ENCODE measurements at regions not wholly inside any gene's neighbourhood (a gene's known extent, or its start where the extent isn't known, plus 50 kb on each side); places are given as distances from the start of the nearest gene placed in this dataset.

DNA sequence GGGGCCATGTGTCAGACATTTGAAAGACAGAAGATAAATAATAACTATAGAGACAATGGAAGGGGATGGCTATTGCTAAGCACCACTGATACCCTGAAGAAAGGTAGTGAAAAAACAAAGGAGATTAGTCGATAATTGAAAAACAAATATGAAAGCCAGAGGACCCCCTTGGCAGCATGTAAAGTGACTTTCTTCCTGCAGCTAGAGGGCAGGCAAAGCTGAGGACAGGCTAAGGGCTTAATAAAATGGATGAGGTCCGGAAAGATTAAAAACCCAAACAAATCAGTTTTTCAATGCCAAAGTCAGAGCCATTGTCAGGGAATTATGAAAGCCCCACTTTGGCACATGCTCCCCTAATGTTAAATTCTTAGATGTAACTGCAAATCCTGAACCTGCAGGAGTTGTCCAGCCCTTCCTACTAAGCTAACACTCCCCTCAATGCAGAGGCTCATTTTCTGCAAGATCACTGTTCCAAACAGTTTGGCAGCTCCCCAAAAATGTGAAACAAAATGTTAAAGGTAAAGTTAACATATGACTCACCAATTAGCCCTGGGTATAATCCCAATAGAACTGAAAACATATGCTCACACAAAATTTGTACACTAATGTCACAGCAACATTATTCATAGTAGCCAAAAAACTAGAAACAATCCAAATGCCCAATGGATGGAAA, 1177.9 kb downstream of the GRIK2 start:
- WGBS, 2 donors, result 66 to 73% methylated on average over 2 of the region's 2 CpGs
- intact Hi-C loops (cut with DNase I), result no loop called here

GRCh38 chr6:102562713-102563112, 1169.2 kb downstream of the GRIK2 start:
- no peak overlapping the region for H3K27ac ChIP-seq (ENCODE audit: low read depth in 1 of 2, low read length in 2 of 2)
- H3K27me3 ChIP-seq (ENCODE audit: control insufficient read depth in 1 of 2, insufficient read depth in 2 of 2, low read length in 1 of 2), result no peaks in the 10 kb centered on the region
- ATAC-seq (ENCODE audit: low FRiP score) (no peak), DNase-seq (no peak)
- H3K9me3 ChIP-seq (ENCODE audit: control insufficient read depth, low read length), result no peaks in the 10 kb centered on the region
- no peaks in the 10 kb centered on the region for H3K4me1 ChIP-seq (ENCODE audit: control insufficient read depth in 1 of 2, insufficient read depth in 2 of 2, low read length in 2 of 2)
- 0 to 1% methylated on average over 1 of the region's 1 CpG for WGBS, 2 donors
- no peaks in the 10 kb centered on the region for H3K36me3 ChIP-seq (ENCODE audit: control insufficient read depth in 1 of 2, insufficient read depth in 2 of 2, low read length in 1 of 2)
- no peak overlapping the region for H3K4me3 ChIP-seq (ENCODE audit: low read length in 2 of 2)
- intact Hi-C loops (cut with DNase I), result no loop called here

More for the DNA sequence above, 1177.9 kb downstream of the GRIK2 start:
- H3K4me3 ChIP-seq (ENCODE audit: low read length in 2 of 2), result no peak overlapping the region
- no peaks in the 10 kb centered on the region for H3K9me3 ChIP-seq (ENCODE audit: control insufficient read depth, low read length)
- no peaks in the 10 kb centered on the region for H3K27me3 ChIP-seq (ENCODE audit: control insufficient read depth in 1 of 2, insufficient read depth in 2 of 2, low read length in 1 of 2)
- no peaks in the 10 kb centered on the region for H3K4me1 ChIP-seq (ENCODE audit: control insufficient read depth in 1 of 2, insufficient read depth in 2 of 2, low read length in 2 of 2)
- no peak for DNase-seq
- no peak overlapping the region for H3K27ac ChIP-seq (ENCODE audit: low read depth in 1 of 2, low read length in 2 of 2)
- H3K36me3 ChIP-seq (ENCODE audit: control insufficient read depth in 1 of 2, insufficient read depth in 2 of 2, low read length in 1 of 2), result no peaks in the 10 kb centered on the region
- no peak for ATAC-seq (ENCODE audit: low FRiP score)

DNA sequence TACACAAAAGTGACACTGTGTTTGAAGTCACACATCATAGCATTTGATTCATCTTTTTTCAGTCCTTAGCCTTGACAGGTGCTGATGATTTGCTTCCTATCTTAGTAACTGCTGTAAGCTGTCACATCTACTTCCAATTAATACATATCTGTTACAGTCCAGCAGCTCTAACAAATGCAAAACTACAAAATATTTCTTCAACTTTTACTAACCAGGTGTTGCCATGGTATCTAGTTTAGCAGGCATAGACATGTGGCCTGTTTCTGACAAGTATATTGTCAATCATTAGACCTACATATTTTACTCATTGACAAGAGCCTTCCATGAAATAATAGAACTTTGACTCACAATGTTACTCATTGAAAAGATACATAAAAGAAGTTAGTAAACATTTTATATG, 1159.7 kb downstream of the GRIK2 start:
- no peak for ATAC-seq (ENCODE audit: low FRiP score)
- Histone ChIP-seq H3K4me3 (ENCODE audit: low read length in 2 of 2) (no peak overlapping the region), H3K36me3 (ENCODE audit: control insufficient read depth in 1 of 2, insufficient read depth in 2 of 2, low read length in 1 of 2) (no peaks in the 10 kb centered on the region), H3K4me1 (ENCODE audit: control insufficient read depth in 1 of 2, insufficient read depth in 2 of 2, low read length in 2 of 2) (no peaks in the 10 kb centered on the region), H3K27ac (ENCODE audit: low read depth in 1 of 2, low read length in 2 of 2) (no peak overlapping the region), H3K27me3 (ENCODE audit: control insufficient read depth in 1 of 2, insufficient read depth in 2 of 2, low read length in 1 of 2) (no peaks in the 10 kb centered on the region), H3K9me3 (ENCODE audit: control insufficient read depth, low read length) (no peaks in the 10 kb centered on the region)
- no peak for DNase-seq
- intact Hi-C loops (cut with DNase I), result no loop called here

GRCh38 chr6:102549221-102549874, 1155.8 kb downstream of the GRIK2 start:
- 60 to 62% methylated on average over 6 of the region's 6 CpGs for WGBS, 2 donors
- DNase-seq, result no peak
- H3K4me3 ChIP-seq (ENCODE audit: low read length in 2 of 2), result no peak overlapping the region
- H3K9me3 ChIP-seq (ENCODE audit: control insufficient read depth, low read length), result no peaks in the 10 kb centered on the region
- H3K27me3 ChIP-seq (ENCODE audit: control insufficient read depth in 1 of 2, insufficient read depth in 2 of 2, low read length in 1 of 2), result no peaks in the 10 kb centered on the region
- no peak for ATAC-seq (ENCODE audit: low FRiP score)
- H3K4me1 ChIP-seq (ENCODE audit: control insufficient read depth in 1 of 2, insufficient read depth in 2 of 2, low read length in 2 of 2), result no peaks in the 10 kb centered on the region
- no peaks in the 10 kb centered on the region for H3K36me3 ChIP-seq (ENCODE audit: control insufficient read depth in 1 of 2, insufficient read depth in 2 of 2, low read length in 1 of 2)
- intact Hi-C loops (cut with DNase I), result no loop called here
- H3K27ac ChIP-seq (ENCODE audit: low read depth in 1 of 2, low read length in 2 of 2), result no peak overlapping the region

DNA sequence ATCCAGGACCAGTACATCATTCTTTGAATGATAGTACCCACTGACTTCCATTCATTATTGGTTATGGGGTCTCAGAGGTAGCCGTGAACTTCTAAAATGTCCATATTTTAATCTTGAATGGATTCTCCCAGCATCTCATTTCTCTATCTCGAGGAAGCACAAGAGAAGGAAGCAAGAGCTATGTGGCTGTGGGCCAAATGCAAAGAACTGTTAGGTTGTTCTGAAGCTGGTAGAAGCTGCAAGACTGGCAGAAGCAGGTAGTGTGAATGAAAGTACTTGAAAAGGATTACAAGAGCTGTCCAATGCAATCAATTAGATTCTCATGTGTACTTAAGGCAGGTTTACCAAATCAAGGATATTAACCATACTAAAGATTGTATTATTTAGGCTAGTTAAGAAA, 1131.8 kb downstream of the GRIK2 start:
- Histone ChIP-seq H3K27ac (ENCODE audit: low read depth in 1 of 2, low read length in 2 of 2) (no peak overlapping the region), H3K4me3 (ENCODE audit: low read length in 2 of 2) (no peak overlapping the region), H3K27me3 (ENCODE audit: control insufficient read depth in 1 of 2, insufficient read depth in 2 of 2, low read length in 1 of 2) (no peaks in the 10 kb centered on the region), H3K4me1 (ENCODE audit: control insufficient read depth in 1 of 2, insufficient read depth in 2 of 2, low read length in 2 of 2) (no peaks in the 10 kb centered on the region), H3K9me3 (ENCODE audit: control insufficient read depth, low read length) (no peaks in the 10 kb centered on the region), H3K36me3 (ENCODE audit: control insufficient read depth in 1 of 2, insufficient read depth in 2 of 2, low read length in 1 of 2) (no peaks in the 10 kb centered on the region)
- no peak for DNase-seq
- intact Hi-C loops (cut with DNase I), result no loop called here
- ATAC-seq (ENCODE audit: low FRiP score), result no peak
- WGBS, 2 donors, result 58 to 72% methylated on average over 2 of the region's 2 CpGs

GRCh38 chr6:102520966-102521365, 1127.5 kb downstream of the GRIK2 start:
- H3K27me3 ChIP-seq (ENCODE audit: control insufficient read depth in 1 of 2, insufficient read depth in 2 of 2, low read length in 1 of 2), result no peaks in the 10 kb centered on the region
- WGBS, 2 donors, result 79 to 80% methylated on average over 2 of the region's 2 CpGs
- intact Hi-C loops (cut with DNase I), result no loop called here

GRCh38 chr6:102517506-102517905, 1124.0 kb downstream of the GRIK2 start:
- DNase-seq, result no peak
- Histone ChIP-seq H3K4me3 (ENCODE audit: low read length in 2 of 2) (no peak overlapping the region), H3K36me3 (ENCODE audit: control insufficient read depth in 1 of 2, insufficient read depth in 2 of 2, low read length in 1 of 2) (no peaks in the 10 kb centered on the region), H3K4me1 (ENCODE audit: control insufficient read depth in 1 of 2, insufficient read depth in 2 of 2, low read length in 2 of 2) (no peaks in the 10 kb centered on the region), H3K27ac (ENCODE audit: low read depth in 1 of 2, low read length in 2 of 2) (no peak overlapping the region), H3K27me3 (ENCODE audit: control insufficient read depth in 1 of 2, insufficient read depth in 2 of 2, low read length in 1 of 2) (no peaks in the 10 kb centered on the region), H3K9me3 (ENCODE audit: control insufficient read depth, low read length) (no peaks in the 10 kb centered on the region)
- 53 to 60% methylated on average over 3 of the region's 3 CpGs for WGBS, 2 donors
- intact Hi-C loops (cut with DNase I), result no loop called here
- ATAC-seq (ENCODE audit: low FRiP score), result no peak

More at GRCh38 chr6:102520966-102521365, 1127.5 kb downstream of the GRIK2 start:
- Histone ChIP-seq H3K9me3 (ENCODE audit: control insufficient read depth, low read length) (no peaks in the 10 kb centered on the region), H3K36me3 (ENCODE audit: control insufficient read depth in 1 of 2, insufficient read depth in 2 of 2, low read length in 1 of 2) (no peaks in the 10 kb centered on the region), H3K27ac (ENCODE audit: low read depth in 1 of 2, low read length in 2 of 2) (no peak overlapping the region), H3K4me3 (ENCODE audit: low read length in 2 of 2) (no peak overlapping the region), H3K4me1 (ENCODE audit: control insufficient read depth in 1 of 2, insufficient read depth in 2 of 2, low read length in 2 of 2) (no peaks in the 10 kb centered on the region)
- DNase-seq, result no peak
- ATAC-seq (ENCODE audit: low FRiP score), result no peak

GRCh38 chr6:102501615-102502014, 1108.1 kb downstream of the GRIK2 start:
- DNase-seq (no peak), ATAC-seq (ENCODE audit: low FRiP score) (no peak)
- Histone ChIP-seq H3K4me3 (ENCODE audit: low read length in 2 of 2) (no peak overlapping the region), H3K27me3 (ENCODE audit: control insufficient read depth in 1 of 2, insufficient read depth in 2 of 2, low read length in 1 of 2) (no peaks in the 10 kb centered on the region), H3K27ac (ENCODE audit: low read depth in 1 of 2, low read length in 2 of 2) (no peak overlapping the region), H3K4me1 (ENCODE audit: control insufficient read depth in 1 of 2, insufficient read depth in 2 of 2, low read length in 2 of 2) (no peaks in the 10 kb centered on the region), H3K9me3 (ENCODE audit: control insufficient read depth, low read length) (no peaks in the 10 kb centered on the region), H3K36me3 (ENCODE audit: control insufficient read depth in 1 of 2, insufficient read depth in 2 of 2, low read length in 1 of 2) (no peaks in the 10 kb centered on the region)
- intact Hi-C loops (cut with DNase I), result no loop called here
- 64 to 72% methylated on average over 1 of the region's 1 CpG for WGBS, 2 donors

DNA sequence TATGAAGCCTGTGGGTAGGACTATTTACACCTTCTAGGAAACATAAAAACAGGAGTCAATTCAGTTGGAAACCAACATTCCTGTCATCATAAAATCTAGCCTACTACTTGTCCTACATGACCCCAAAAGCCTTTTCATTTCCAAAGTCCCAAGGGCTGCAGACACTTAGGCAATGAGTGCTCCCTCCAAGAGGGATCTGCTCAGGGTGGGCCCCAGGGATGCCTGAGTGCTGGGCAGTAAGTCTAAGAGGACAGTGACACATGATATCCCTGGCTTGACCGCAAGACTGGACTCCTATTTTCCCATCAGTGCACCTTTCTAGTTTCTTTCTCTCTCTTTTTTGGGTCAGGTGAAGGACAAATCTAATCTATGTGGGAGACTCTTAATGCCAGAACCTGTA, 1101.3 kb downstream of the GRIK2 start:
- no peaks in the 10 kb centered on the region for H3K27me3 ChIP-seq (ENCODE audit: control insufficient read depth in 1 of 2, insufficient read depth in 2 of 2, low read length in 1 of 2)
- ATAC-seq (ENCODE audit: low FRiP score) (no peak), DNase-seq (no peak)
- peaks cover 2% of the 10 kb centered on the region for H3K9me3 ChIP-seq (ENCODE audit: control insufficient read depth, low read length)
- no peak overlapping the region for H3K4me3 ChIP-seq (ENCODE audit: low read length in 2 of 2)
- WGBS, 2 donors, result 83 to 86% methylated on average over 1 of the region's 1 CpG
- H3K27ac ChIP-seq (ENCODE audit: low read depth in 1 of 2, low read length in 2 of 2), result no peak overlapping the region
- H3K4me1 ChIP-seq (ENCODE audit: control insufficient read depth in 1 of 2, insufficient read depth in 2 of 2, low read length in 2 of 2), result no peaks in the 10 kb centered on the region
- intact Hi-C loops (cut with DNase I), result no loop called here
- H3K36me3 ChIP-seq (ENCODE audit: control insufficient read depth in 1 of 2, insufficient read depth in 2 of 2, low read length in 1 of 2), result no peaks in the 10 kb centered on the region
